HL-60 (cell line): ENCODE measurements at regions not wholly inside any gene's neighbourhood (a gene's known extent, or its start where the extent isn't known, plus 50 kb on each side); places are given as distances from the start of the nearest gene placed in this dataset.

Experiments used
- GABPA ChIP-seq: IDR thresholded peaks from 2 replicates; pipeline ENCODE4 v1.6.1; 2012; ENCODE audit warnings: low read depth
- POLR2AphosphoS5 ChIP-seq: IDR thresholded peaks from 2 replicates; pipeline ENCODE4 v1.6.1; 2012; ENCODE audit warnings: low read depth
- SPI1 ChIP-seq: IDR thresholded peaks from 2 replicates; pipeline ENCODE4 v1.6.1; 2012; ENCODE audit warnings: low read depth, mild to moderate bottlenecking, borderline replicate concordance
- TF ChIP-seq, protein P1 (sequence below): IDR thresholded peaks from one replicate; pipeline ENCODE4 v1.5.1; 2011; ENCODE audit warnings: low read length, control low read depth, inconsistent platforms; ENCODE audit not compliant: insufficient read depth
- TF ChIP-seq, protein P2 (sequence below): IDR thresholded peaks from 2 replicates; pipeline ENCODE4 v1.6.1; 2012; ENCODE audit warnings: low read depth; ENCODE audit not compliant: insufficient replicate concordance

DNA sequence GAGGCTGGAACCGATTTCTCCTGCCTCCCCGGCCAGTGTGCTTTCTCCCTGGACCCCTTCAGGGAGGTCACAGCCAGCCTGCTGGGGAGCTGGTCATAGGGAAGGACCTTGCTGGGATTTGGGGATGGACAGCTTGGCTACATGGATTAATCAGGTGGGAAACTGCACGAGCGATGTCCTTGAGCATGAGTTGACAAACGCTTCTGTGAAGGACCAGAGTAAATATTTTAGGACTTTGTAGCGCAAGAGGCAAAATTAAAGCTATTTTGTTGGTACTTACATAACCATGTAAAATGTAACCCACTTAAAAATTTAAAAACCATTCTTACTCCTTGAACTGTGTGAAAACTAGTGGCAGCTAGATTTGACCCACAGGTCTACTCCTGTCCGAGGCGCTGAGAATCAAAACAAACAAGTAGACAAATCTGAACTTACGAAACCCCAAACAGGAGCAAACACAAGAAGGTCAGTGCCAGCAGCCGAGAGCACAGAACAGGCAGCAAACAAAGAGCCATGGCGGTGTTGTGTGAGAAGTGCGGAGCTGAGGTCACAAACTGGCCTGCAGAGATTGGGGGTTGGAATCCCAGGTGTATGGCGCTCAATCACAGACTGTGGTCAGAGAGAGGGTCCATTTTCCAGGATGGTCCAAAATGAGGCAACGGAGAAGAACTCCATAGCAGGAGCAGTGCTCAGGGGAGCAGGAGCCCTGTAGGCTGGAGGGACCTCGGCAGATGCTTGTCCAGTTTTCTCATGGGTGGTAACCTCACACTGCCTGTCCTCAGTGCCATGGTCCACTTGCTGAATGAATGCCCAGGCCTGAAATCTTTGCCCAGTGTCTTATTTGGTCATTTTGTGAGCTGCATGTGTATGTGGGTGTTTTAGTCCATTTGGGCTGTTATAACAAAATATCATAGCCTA lies 79.2 kb upstream of the CLMN start:
- TF ChIP-seq, protein P1, sequence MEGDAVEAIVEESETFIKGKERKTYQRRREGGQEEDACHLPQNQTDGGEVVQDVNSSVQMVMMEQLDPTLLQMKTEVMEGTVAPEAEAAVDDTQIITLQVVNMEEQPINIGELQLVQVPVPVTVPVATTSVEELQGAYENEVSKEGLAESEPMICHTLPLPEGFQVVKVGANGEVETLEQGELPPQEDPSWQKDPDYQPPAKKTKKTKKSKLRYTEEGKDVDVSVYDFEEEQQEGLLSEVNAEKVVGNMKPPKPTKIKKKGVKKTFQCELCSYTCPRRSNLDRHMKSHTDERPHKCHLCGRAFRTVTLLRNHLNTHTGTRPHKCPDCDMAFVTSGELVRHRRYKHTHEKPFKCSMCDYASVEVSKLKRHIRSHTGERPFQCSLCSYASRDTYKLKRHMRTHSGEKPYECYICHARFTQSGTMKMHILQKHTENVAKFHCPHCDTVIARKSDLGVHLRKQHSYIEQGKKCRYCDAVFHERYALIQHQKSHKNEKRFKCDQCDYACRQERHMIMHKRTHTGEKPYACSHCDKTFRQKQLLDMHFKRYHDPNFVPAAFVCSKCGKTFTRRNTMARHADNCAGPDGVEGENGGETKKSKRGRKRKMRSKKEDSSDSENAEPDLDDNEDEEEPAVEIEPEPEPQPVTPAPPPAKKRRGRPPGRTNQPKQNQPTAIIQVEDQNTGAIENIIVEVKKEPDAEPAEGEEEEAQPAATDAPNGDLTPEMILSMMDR = no peak
- TF ChIP-seq GABPA = no peak
- no peak for TF ChIP-seq POLR2AphosphoS5
- no peak for TF ChIP-seq SPI1
- TF ChIP-seq, protein P2, sequence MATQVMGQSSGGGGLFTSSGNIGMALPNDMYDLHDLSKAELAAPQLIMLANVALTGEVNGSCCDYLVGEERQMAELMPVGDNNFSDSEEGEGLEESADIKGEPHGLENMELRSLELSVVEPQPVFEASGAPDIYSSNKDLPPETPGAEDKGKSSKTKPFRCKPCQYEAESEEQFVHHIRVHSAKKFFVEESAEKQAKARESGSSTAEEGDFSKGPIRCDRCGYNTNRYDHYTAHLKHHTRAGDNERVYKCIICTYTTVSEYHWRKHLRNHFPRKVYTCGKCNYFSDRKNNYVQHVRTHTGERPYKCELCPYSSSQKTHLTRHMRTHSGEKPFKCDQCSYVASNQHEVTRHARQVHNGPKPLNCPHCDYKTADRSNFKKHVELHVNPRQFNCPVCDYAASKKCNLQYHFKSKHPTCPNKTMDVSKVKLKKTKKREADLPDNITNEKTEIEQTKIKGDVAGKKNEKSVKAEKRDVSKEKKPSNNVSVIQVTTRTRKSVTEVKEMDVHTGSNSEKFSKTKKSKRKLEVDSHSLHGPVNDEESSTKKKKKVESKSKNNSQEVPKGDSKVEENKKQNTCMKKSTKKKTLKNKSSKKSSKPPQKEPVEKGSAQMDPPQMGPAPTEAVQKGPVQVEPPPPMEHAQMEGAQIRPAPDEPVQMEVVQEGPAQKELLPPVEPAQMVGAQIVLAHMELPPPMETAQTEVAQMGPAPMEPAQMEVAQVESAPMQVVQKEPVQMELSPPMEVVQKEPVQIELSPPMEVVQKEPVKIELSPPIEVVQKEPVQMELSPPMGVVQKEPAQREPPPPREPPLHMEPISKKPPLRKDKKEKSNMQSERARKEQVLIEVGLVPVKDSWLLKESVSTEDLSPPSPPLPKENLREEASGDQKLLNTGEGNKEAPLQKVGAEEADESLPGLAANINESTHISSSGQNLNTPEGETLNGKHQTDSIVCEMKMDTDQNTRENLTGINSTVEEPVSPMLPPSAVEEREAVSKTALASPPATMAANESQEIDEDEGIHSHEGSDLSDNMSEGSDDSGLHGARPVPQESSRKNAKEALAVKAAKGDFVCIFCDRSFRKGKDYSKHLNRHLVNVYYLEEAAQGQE = no peak
